ENCODE measurements at regions not wholly inside any gene's neighbourhood (a gene's known extent, or its start where the extent isn't known, plus 50 kb on each side); places are given as distances from the start of the nearest gene placed in this dataset.

- DNase-seq, result no peak
Observed at GRCh38 chr9:80020530-80020929, 448.8 kb downstream of the TLE4 start.

- no peak for DNase-seq
Observed at GRCh38 chr9:80020056-80020455, 448.3 kb downstream of the TLE4 start.

DNA sequence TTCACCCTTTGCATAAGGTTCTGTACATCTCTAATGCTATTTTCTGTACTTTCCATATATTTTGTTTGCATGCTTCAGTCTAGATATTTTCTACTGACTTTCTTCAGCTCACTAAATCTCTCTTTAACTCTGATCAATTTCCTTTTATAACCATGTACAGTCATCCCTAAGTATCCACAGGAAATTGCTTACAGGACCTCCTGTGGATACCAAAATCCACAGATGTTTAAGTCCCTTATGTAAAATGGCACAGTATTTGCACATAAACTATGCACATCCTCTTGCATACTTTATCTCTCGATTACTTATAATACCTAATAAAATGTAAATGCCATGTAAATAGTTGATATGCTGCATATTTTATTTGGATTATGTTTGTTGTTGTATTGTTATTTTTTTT, 442.1 kb downstream of the TLE4 start:
- no peak for DNase-seq

DNA sequence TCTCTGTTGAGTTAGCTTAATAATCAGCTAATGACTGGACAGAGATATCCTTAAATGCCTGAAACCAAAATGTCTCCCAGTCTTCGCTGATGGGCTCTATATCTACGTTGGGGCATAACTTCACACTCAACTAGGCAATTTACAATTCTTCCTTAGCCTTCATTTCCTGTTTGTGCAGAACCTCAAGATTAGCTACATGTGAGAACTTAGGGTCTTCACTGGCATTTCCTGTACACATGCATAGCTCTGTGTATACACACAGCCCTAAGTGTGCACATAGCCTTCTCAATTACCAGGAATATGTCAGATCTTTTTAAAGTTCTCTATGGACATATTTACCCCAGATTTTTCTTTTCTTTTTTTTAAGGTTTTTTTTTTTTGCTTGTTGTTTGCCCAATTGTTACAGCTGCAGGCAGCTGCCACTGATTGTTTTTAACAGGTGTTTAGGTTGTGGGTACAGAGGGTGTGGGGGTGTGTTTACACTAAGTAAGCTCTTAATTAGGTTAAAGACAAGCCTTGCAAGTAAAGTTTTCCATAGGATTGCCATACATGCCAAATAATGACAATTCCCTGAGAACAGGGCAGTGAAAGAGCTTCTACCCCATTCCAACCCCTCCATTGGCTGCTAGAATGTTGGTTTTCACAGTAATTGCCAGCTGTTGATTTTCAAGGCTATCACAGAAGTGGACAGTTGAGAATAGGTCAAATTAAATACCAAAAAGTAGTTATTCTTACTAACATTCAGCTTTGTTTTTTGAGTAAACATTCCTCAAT, 441.0 kb downstream of the TLE4 start:
- no peak for DNase-seq

DNA sequence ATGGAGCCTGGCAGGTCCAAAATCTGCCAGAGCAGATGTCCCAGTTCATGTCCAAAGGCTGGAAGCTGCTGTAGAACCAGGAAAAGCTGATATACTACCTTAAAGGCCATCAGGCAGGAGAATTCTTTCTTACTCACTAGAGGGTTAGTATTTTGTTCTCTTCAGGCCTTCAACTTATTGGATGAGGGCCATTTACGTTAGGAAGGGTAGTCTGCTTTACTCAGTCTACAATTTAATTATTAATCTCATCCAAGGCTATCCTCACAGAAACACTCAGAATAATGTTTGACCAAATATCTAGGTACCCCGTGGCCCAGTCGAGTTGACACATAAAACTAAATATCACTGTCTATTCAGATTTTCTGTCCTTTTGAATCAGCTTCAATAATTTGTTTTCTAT, 437.4 kb downstream of the TLE4 start:
- no peak for DNase-seq

- no peak for DNase-seq
Observed at GRCh38 chr9:80004714-80005113, 432.9 kb downstream of the TLE4 start.

DNA sequence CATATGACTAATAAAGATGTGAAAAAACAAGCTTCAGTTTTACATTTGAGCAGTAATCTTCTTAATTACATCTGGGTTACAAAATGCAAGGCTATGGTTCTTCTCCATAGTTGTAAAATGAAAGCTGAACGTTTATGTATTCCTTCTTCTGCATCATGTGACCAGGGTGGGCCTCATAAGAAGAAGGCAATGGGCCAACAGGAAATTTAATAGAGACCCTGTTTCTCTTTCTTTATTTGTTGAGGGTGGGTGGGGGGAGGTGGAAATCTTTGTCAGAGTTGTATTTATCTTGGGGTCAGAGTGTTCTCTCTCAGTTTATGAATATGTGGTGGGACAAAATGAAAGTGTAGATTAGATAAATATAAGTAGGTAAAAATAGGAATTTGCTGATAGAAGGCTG, 418.8 kb downstream of the TLE4 start:
- no peak for DNase-seq

GRCh38 chr9:79989079-79989478, 417.3 kb downstream of the TLE4 start:
- DNase-seq, result no peak

- DNase-seq, result no peak
Observed at GRCh38 chr9:79988126-79988525, 416.4 kb downstream of the TLE4 start.

GRCh38 chr9:79986437-79986836, 414.7 kb downstream of the TLE4 start:
- no peak for DNase-seq

- no peak for DNase-seq
Observed at GRCh38 chr9:79985772-79986171, 414.0 kb downstream of the TLE4 start.

- no peak for DNase-seq
Observed at GRCh38 chr9:79985264-79985663, 413.5 kb downstream of the TLE4 start.

GRCh38 chr9:79984429-79985067, 412.8 kb downstream of the TLE4 start:
- DNase-seq, result no peak

DNA sequence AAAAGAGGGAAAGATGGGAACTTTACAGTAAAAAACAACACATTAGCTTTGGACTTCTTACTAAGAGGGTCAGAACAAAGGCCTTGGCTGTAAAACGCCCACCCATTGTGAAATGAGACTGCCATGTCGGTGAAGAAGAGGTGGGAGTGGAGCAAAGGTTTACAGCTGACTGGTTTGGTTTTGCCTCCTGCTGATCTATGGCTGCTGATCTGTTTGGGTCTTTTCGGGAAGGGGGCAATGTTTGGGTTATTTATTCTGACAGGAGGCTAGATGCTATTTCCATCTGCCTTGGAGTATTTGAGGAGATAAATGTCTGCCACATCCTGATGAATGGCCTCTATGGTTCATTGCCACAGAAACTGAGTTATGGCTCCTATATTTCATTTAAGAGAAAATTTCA, 408.7 kb downstream of the TLE4 start:
- DNase-seq, result no peak

- DNase-seq, result no peak
Observed at GRCh38 chr9:79977510-79978197, 405.9 kb downstream of the TLE4 start.

GRCh38 chr9:79977074-79977435, 405.3 kb downstream of the TLE4 start:
- DNase-seq, result no peak

DNA sequence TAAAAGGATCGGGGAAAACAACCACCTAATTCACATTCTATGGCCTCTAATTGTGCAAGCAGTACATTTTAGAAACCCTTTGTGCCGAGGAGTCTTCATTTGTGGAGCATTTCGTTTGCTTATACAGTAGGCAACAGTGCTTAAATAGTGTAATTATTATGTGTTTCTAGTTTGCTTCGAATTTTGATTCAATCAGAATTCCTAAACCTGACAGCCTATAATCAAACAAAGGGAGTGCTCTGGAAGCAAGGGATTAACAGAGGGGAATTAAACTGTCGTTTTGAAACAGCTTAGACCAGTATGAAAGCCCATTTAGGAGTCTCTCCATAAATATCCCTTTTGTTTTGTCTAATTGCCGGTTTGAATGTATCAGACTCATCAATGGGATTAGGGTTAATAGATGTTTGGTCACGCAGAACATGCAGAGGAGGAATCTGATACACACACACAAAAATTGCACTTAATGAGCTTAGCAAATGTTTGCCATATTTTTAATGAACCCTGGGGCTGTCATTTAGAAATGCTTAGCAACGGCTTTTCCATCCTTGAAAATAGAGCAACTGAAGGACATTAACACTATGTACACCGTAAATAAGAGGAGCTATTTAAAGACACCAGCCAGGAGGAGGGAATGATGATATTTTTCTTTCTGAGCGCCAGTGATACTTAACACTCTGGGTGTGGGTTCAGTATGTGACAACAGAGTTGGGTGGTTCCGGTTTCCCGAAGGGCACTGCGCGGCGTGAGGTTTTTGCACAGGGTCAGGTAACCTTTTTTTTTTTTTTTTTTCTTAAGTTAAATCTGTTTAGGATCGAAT, 404.7 kb downstream of the TLE4 start:
- no peak for DNase-seq

DNA sequence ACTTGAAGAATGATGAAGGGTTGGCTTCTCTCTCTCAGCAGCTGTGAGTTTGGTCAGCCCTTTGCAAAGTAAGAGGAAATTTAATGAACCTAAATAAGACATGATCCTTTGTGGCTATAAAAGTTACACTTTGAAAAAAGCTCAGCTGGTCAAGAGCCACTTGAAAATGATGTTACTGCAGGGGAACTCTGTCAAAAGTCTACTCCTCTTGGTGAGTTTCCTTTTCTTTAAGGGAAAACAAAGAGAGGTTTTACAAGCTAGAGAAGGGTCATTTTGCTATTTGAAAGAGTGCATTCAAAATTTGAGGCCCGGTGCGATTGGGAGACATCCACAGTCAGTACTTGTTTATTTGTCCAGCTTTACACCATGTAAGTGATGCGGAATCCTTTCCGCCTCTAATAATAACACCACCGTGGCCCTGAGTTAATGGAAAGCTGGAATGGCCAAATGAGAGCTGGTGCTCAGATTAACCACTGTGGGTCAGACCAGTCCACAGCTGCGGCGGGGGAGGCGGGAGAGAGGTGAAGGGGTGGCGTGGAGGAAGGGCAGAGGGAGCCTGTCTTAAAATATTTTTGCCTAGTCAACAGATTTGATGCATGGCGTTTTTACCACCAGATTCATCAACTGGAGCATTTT, 404.0 kb downstream of the TLE4 start:
- no peak for DNase-seq

- no peak for DNase-seq
Observed at GRCh38 chr9:79974806-79975422, 403.1 kb downstream of the TLE4 start.

GRCh38 chr9:79973627-79974026, 401.9 kb downstream of the TLE4 start:
- DNase-seq, result no peak

DNA sequence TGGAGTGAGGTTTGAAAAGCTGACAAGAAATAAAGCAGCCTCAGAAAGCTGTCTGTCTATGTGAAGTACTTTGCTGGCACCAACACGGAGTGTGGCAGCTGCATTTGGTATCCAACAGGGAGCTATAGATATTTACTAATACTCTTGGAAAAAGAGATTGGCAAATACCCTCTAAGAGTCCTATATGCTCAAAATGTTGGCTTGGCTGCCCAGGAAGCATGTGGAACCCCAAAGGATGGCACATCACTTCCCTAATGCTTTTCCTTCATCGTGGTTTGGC, 398.3 kb downstream of the TLE4 start:
- DNase-seq, result no peak

- DNase-seq, result no peak
Observed at GRCh38 chr9:79969393-79970145, 397.8 kb downstream of the TLE4 start.

Data from hematopoietic multipotent progenitor cell treated with erythropoietin and hydrocortisone succinate and interleukin-3 and kit ligand, for 6 days (in vitro differentiated cells).